ENCODE measurements at regions not wholly inside any gene's neighbourhood (a gene's known extent, or its start where the extent isn't known, plus 50 kb on each side); places are given as distances from the start of the nearest gene placed in this dataset.

DNA sequence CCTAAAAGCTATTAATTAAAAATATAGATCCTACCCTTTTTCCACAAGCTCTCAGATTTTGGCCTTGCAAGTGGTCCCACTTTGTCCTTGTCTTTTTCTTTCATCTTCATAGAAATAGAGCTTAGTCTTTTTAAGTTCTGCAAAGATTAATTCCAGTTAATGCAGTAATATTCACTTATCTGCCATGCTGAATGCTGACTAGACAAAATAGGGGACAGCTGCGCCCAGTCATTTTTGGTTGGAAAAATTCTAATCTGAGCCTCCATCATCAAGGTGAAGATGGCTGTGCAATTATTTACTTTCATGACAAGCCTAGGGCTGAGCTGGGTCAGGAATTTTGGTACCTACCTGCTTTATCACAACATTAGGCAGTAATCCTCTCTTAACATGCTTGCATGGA, 241.3 kb upstream of the CXorf66 start (continued):
- TF ChIP-seq ESRRG (CRISPR knock-in tag; IDR thresholded peaks at IDR 0.05) (no peak), ZNF565 (CRISPR knock-in tag; conservative IDR thresholded peaks at IDR 0.05; ENCODE audit: low read depth) (no peak)

DNA sequence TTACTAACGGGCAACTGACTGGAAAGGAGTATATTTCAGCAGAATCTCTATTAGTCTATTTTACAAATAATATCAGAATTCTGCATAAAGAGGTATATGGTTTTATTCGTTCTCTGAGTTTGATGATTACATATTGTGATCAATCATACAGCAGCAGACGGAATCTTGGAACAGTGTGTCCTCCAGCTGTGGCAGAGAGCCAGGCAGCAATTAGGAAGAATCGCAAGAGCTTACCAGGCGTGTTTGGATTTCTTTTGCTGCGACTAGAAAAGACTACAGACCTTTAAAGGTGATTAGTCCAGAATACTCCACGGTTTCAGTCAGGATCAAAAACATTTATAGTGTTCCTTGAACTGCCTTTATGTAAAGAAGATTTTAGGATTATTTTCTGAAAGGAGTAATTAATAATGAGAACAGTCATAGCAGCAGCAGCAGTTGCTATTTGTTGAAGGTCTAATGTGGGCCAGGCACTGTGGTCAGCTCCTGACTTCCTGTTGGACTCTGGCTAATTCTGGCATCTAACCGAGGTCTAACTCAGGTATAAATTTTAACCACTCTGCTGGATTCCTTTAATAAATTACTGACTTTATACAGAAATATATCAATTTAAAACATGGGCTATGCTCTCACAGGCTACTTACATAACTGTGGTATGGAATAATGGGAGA, 225.3 kb upstream of the CXorf66 start:
- TF ChIP-seq ISL1 (CRISPR knock-in tag; IDR thresholded peaks at IDR 0.05) (no peak), ZNF8 (CRISPR knock-in tag; IDR thresholded peaks at IDR 0.05) (no peak)
- no peak for ATAC-seq

DNA sequence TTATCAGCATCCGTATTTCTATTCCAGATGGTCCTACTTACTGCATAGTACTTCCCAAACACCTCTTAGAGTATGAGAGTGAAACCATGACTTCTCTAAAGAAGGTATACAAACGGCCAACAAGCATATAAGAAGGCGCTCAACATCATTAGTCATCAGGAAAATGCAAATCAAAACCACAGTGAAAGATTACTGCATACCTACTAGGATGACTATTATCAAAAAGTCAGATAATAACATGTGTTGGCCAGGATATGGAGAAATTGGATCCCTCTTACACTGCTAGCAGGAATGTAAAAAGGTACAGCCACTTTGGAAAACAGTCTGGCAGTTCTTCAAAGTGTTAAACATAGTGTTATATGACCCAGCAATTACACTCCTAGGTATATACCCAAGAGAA, 215.3 kb upstream of the CXorf66 start:
- ATAC-seq: no peak
- TF ChIP-seq ZNF565 (CRISPR knock-in tag; conservative IDR thresholded peaks at IDR 0.05; ENCODE audit: low read depth): no peak
- no peak for TF ChIP-seq ESRRG (CRISPR knock-in tag; IDR thresholded peaks at IDR 0.05)
- TF ChIP-seq CREB5 (CRISPR knock-in tag; IDR thresholded peaks at IDR 0.05; ENCODE audit: low read depth): no peak
- TF ChIP-seq GLIS3 (CRISPR knock-in tag; IDR thresholded peaks at IDR 0.05): no peak
- TF ChIP-seq TSHZ2 (CRISPR knock-in tag; IDR thresholded peaks at IDR 0.05): no peak
- TF ChIP-seq PPARA (CRISPR knock-in tag; IDR thresholded peaks at IDR 0.05; ENCODE audit: borderline replicate concordance): no peak
- no peak for TF ChIP-seq TCF4 (CRISPR knock-in tag; IDR thresholded peaks at IDR 0.05; ENCODE audit: borderline replicate concordance)
- no peak for TF ChIP-seq ZNF8 (CRISPR knock-in tag; IDR thresholded peaks at IDR 0.05)
- TF ChIP-seq, protein P1, sequence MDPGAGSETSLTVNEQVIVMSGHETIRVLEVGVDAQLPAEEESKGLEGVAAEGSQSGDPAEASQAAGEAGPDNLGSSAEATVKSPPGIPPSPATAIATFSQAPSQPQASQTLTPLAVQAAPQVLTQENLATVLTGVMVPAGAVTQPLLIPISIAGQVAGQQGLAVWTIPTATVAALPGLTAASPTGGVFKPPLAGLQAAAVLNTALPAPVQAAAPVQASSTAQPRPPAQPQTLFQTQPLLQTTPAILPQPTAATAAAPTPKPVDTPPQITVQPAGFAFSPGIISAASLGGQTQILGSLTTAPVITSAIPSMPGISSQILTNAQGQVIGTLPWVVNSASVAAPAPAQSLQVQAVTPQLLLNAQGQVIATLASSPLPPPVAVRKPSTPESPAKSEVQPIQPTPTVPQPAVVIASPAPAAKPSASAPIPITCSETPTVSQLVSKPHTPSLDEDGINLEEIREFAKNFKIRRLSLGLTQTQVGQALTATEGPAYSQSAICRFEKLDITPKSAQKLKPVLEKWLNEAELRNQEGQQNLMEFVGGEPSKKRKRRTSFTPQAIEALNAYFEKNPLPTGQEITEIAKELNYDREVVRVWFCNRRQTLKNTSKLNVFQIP (CRISPR knock-in tag; IDR thresholded peaks at IDR 0.05; ENCODE audit: borderline replicate concordance, low read depth): no peak
- no peak for TF ChIP-seq ZNF70 (CRISPR knock-in tag; IDR thresholded peaks at IDR 0.05)
- TF ChIP-seq TOX (CRISPR knock-in tag; IDR thresholded peaks at IDR 0.05; ENCODE audit: borderline replicate concordance): no peak
- TF ChIP-seq ARNTL (CRISPR knock-in tag; IDR thresholded peaks at IDR 0.05; ENCODE audit: borderline replicate concordance, low read depth): no peak
- TF ChIP-seq ISL1 (CRISPR knock-in tag; IDR thresholded peaks at IDR 0.05): no peak
- TF ChIP-seq ZC3H10 (CRISPR knock-in tag; IDR thresholded peaks at IDR 0.05): no peak

DNA sequence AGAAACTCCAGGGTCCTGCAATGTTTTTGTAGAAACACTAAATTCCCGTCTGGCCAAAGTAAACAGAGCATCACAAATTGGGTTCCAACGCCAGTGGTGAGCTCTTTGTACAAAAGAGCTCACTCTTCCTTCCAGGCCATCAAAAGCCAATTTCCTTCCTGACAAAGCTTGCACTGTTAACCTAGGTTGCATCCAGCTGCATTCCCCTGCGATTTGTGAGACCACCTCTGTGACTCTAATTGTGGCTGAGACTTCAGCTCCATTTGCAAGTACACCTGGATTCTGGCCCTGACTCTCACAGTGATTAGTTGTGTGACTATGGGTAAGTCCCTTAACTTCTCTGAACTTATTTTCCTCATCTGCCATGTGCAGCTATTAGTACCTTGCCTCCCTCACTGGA, 212.5 kb upstream of the CXorf66 start:
- TF ChIP-seq PATZ1 (CRISPR knock-in tag; IDR thresholded peaks at IDR 0.05; ENCODE audit: borderline replicate concordance) (no peak), CREB5 (CRISPR knock-in tag; IDR thresholded peaks at IDR 0.05; ENCODE audit: low read depth) (no peak), GLIS3 (CRISPR knock-in tag; IDR thresholded peaks at IDR 0.05) (no peak), PPARA (CRISPR knock-in tag; IDR thresholded peaks at IDR 0.05; ENCODE audit: borderline replicate concordance) (no peak), BACH2 (CRISPR knock-in tag; IDR thresholded peaks at IDR 0.05; ENCODE audit: borderline replicate concordance) (no peak), ZC3H10 (CRISPR knock-in tag; IDR thresholded peaks at IDR 0.05) (no peak), ZFP3 (CRISPR knock-in tag; IDR thresholded peaks at IDR 0.05) (no peak), RARB (CRISPR knock-in tag; IDR thresholded peaks at IDR 0.05) (no peak), ESRRG (CRISPR knock-in tag; IDR thresholded peaks at IDR 0.05) (no peak)
- TF ChIP-seq, protein P2, sequence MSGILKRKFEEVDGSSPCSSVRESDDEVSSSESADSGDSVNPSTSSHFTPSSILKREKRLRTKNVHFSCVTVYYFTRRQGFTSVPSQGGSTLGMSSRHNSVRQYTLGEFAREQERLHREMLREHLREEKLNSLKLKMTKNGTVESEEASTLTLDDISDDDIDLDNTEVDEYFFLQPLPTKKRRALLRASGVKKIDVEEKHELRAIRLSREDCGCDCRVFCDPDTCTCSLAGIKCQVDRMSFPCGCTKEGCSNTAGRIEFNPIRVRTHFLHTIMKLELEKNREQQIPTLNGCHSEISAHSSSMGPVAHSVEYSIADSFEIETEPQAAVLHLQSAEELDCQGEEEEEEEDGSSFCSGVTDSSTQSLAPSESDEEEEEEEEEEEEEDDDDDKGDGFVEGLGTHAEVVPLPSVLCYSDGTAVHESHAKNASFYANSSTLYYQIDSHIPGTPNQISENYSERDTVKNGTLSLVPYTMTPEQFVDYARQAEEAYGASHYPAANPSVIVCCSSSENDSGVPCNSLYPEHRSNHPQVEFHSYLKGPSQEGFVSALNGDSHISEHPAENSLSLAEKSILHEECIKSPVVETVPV (CRISPR knock-in tag; IDR thresholded peaks at IDR 0.05): no peak
- no peak for ATAC-seq
